ENCODE measurements at regions not wholly inside any gene's neighbourhood (a gene's known extent, or its start where the extent isn't known, plus 50 kb on each side); places are given as distances from the start of the nearest gene placed in this dataset.

DNA sequence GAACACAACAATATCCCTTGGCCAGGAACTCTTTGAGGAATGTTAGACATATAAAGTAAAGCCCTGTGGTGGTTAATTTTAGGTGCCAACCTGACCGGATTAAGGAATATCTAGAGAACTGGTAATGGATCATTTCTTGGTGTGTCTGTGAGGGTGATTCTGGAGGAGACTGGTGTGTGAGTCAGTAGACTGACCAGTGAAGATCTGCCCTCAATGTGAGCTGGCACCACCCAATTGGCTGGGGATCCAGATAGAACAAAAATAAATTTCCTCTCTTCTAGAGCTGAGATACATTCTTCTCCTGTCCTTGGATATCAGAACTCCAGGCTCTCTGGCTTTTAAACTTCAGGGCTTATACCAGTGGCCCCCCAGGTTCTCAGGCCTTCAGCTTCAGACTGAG is 56.2 kb upstream of the TNPO1 start:
- 42% methylated on average over 1 of the region's 1 CpG for WGBS
- DNase-seq (ENCODE audit: extremely low spot score), result no peak
- H3K9me3 ChIP-seq, result no peaks in the 10 kb centered on the region
- no peak overlapping the region for H3K4me3 ChIP-seq
- intact Hi-C loops (cut with DNase I), result no loop called here
- H3K36me3 ChIP-seq, result no peaks in the 10 kb centered on the region
- H3K27ac ChIP-seq (replicated peaks in 1 of 4), result no peak overlapping the region
- no peaks in the 10 kb centered on the region for H3K4me1 ChIP-seq
- TF ChIP-seq POLR2A (IDR thresholded peaks at IDR 0.05; ENCODE audit: low read depth), result no peak
- TF ChIP-seq EP300 (IDR thresholded peaks at IDR 0.05), result no peak
- TF ChIP-seq POLR2AphosphoS5 (IDR thresholded peaks at IDR 0.05), result no peak
- no peaks in the 10 kb centered on the region for H3K27me3 ChIP-seq

GRCh38 chr5:72752909-72753308 is 63.6 kb upstream of the TNPO1 start:
- DNase-seq (ENCODE audit: extremely low spot score), result no peak
- Histone ChIP-seq H3K4me3 (no peak overlapping the region), H3K27ac (replicated peaks in 1 of 4) (no peak overlapping the region), H3K9me3 (no peaks in the 10 kb centered on the region), H3K36me3 (no peaks in the 10 kb centered on the region), H3K27me3 (no peaks in the 10 kb centered on the region), H3K4me1 (no peaks in the 10 kb centered on the region)
- WGBS, result 100% methylated on average over 1 of the region's 1 CpG
- intact Hi-C loops (cut with DNase I), result no loop called here
- TF ChIP-seq, protein P1, sequence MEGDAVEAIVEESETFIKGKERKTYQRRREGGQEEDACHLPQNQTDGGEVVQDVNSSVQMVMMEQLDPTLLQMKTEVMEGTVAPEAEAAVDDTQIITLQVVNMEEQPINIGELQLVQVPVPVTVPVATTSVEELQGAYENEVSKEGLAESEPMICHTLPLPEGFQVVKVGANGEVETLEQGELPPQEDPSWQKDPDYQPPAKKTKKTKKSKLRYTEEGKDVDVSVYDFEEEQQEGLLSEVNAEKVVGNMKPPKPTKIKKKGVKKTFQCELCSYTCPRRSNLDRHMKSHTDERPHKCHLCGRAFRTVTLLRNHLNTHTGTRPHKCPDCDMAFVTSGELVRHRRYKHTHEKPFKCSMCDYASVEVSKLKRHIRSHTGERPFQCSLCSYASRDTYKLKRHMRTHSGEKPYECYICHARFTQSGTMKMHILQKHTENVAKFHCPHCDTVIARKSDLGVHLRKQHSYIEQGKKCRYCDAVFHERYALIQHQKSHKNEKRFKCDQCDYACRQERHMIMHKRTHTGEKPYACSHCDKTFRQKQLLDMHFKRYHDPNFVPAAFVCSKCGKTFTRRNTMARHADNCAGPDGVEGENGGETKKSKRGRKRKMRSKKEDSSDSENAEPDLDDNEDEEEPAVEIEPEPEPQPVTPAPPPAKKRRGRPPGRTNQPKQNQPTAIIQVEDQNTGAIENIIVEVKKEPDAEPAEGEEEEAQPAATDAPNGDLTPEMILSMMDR (IDR thresholded peaks at IDR 0.05), result no peak
- TF ChIP-seq EP300 (IDR thresholded peaks at IDR 0.05) (no peak), POLR2A (IDR thresholded peaks at IDR 0.05; ENCODE audit: low read depth) (no peak), POLR2AphosphoS5 (IDR thresholded peaks at IDR 0.05) (no peak)

GRCh38 chr5:72749362-72749997 is 67.0 kb upstream of the TNPO1 start:
- TF ChIP-seq EP300 (IDR thresholded peaks at IDR 0.05) (no peak), POLR2AphosphoS5 (IDR thresholded peaks at IDR 0.05) (no peak), POLR2A (IDR thresholded peaks at IDR 0.05; ENCODE audit: low read depth) (no peak)
- TF ChIP-seq, protein P1 (IDR thresholded peaks at IDR 0.05), result no peak
- intact Hi-C loops (cut with DNase I), result no loop called here
- Histone ChIP-seq H3K4me3 (no peak overlapping the region), H3K9me3 (no peaks in the 10 kb centered on the region), H3K27me3 (no peaks in the 10 kb centered on the region), H3K4me1 (no peaks in the 10 kb centered on the region), H3K36me3 (no peaks in the 10 kb centered on the region), H3K27ac (replicated peaks in 1 of 4) (no peak overlapping the region)
- WGBS, result 90% methylated on average over 12 of the region's 12 CpGs
- DNase-seq (ENCODE audit: extremely low spot score), result no peak

DNA sequence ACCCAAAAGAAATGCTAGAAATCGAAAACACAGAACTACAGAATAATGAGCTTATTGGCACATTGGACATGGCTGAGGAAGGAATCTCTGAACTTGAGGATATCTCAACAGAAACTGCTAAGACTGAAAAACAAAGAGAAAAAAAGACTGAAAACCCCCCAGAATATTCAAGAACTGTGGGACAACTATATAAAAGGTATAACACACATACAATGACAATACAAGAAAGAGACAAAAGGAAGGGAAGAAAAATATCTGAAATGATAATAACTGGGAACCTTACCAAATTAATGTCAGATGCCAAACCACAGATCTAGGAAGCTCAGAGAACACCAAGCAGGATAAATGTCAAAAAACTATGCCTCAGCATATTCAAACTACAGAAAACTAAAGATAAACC is 68.6 kb upstream of the TNPO1 start:
- H3K4me3 ChIP-seq, result no peak overlapping the region
- no peak overlapping the region for H3K27ac ChIP-seq (replicated peaks in 1 of 4)
- WGBS, result 94% methylated on average over 1 of the region's 1 CpG
- no peaks in the 10 kb centered on the region for H3K36me3 ChIP-seq
- intact Hi-C loops (cut with DNase I), result no loop called here
- H3K4me1 ChIP-seq, result peaks cover 0 to 3% (median 0%) of the 10 kb centered on the region in 4 donors
- H3K9me3 ChIP-seq, result no peaks in the 10 kb centered on the region
- DNase-seq (ENCODE audit: extremely low spot score), result no peak
- TF ChIP-seq POLR2A (IDR thresholded peaks at IDR 0.05; ENCODE audit: low read depth) (no peak), EP300 (IDR thresholded peaks at IDR 0.05) (no peak), POLR2AphosphoS5 (IDR thresholded peaks at IDR 0.05) (no peak)
- TF ChIP-seq, protein P1 (IDR thresholded peaks at IDR 0.05), result no peak
- no peaks in the 10 kb centered on the region for H3K27me3 ChIP-seq

DNA sequence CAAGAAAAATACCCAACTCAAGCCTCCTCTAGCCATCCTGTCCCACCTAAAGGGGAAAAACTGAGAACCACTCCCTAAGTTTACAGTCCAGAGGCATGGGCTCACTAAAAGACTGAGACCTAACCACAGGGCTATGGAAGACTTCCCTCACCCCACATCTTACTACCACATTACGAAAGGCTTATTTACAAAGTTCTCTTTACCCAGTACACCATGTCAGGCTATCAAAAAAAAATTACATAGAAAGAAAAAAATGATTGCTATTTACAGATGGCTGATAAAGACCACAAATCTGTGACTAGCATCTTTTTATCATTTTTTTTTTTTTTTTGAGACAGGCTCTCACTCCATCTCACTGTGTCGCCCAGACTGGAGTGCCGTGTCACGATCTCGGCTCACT is 69.7 kb upstream of the TNPO1 start:
- Histone ChIP-seq H3K9me3 (no peaks in the 10 kb centered on the region), H3K4me1 (peaks cover 0 to 3% (median 0%) of the 10 kb centered on the region in 4 donors), H3K36me3 (no peaks in the 10 kb centered on the region), H3K27ac (replicated peaks in 1 of 4) (no peak overlapping the region), H3K4me3 (no peak overlapping the region), H3K27me3 (no peaks in the 10 kb centered on the region)
- intact Hi-C loops (cut with DNase I), result no loop called here
- TF ChIP-seq, protein P1 (IDR thresholded peaks at IDR 0.05), result no peak
- no peak for TF ChIP-seq POLR2A (IDR thresholded peaks at IDR 0.05; ENCODE audit: low read depth)
- TF ChIP-seq POLR2AphosphoS5 (IDR thresholded peaks at IDR 0.05), result no peak
- TF ChIP-seq EP300 (IDR thresholded peaks at IDR 0.05), result no peak
- WGBS, result 94% methylated on average over 5 of the region's 5 CpGs
- no peak for DNase-seq (ENCODE audit: extremely low spot score)

Measured in esophagus muscularis mucosa (tissue), 4 donors.